WTC11 (cell line): ENCODE measurements at regions not wholly inside any gene's neighbourhood (a gene's known extent, or its start where the extent isn't known, plus 50 kb on each side); places are given as distances from the start of the nearest gene placed in this dataset.

Experiments
- CREM ChIP-seq: sonication (generic); formaldehyde crosslinking; IDR thresholded peaks from 2 replicates; pipeline ENCODE4 v1.8.1; 2022; ENCODE audit warnings: mild to moderate bottlenecking, missing genetic modification reagents, moderate library complexity
- CTCF ChIP-seq: fragments of 200-600 bp; IDR thresholded peaks from 2 replicates; pipeline ENCODE4 v1.8.0; 2022; ENCODE audit warnings: antibody characterized with exemption
- FOXJ3 ChIP-seq: sonication (generic); formaldehyde crosslinking; IDR thresholded peaks from 2 replicates; pipeline ENCODE4 v1.9.0; 2021; ENCODE audit warnings: missing genetic modification reagents, mild to moderate bottlenecking, borderline replicate concordance
- JAZF1 ChIP-seq: fragments of 250-450 bp; sonication (Bioruptor Pico); IDR thresholded peaks from 2 replicates; pipeline ENCODE4 v1.9.0; 2021; ENCODE audit warnings: moderate library complexity, mild to moderate bottlenecking, inconsistent platforms
- NR2C2 ChIP-seq: sonication (generic); formaldehyde crosslinking; IDR thresholded peaks from 2 replicates; pipeline ENCODE4 v1.8.0; 2022; ENCODE audit warnings: mild to moderate bottlenecking, missing genetic modification reagents
- OVOL2 ChIP-seq: fragments of 250-450 bp; sonication (Bioruptor Pico); IDR thresholded peaks from 2 replicates; pipeline ENCODE4 v1.9.0; 2021; ENCODE audit warnings: mild to moderate bottlenecking, borderline replicate concordance
- SMAD3 ChIP-seq: sonication (generic); formaldehyde crosslinking; IDR thresholded peaks from 2 replicates; pipeline ENCODE4 v1.8.0; 2022; ENCODE audit warnings: missing genetic modification reagents, mild to moderate bottlenecking, borderline replicate concordance
- USF2 ChIP-seq: sonication (generic); formaldehyde crosslinking; IDR thresholded peaks from 2 replicates; pipeline ENCODE4 v1.8.1; 2023; ENCODE audit warnings: mild to moderate bottlenecking, missing genetic modification reagents, moderate library complexity
- ZBTB21 ChIP-seq: sonication (generic); formaldehyde crosslinking; IDR thresholded peaks from 2 replicates; pipeline ENCODE4 v1.8.1; 2023; ENCODE audit warnings: mild to moderate bottlenecking, missing genetic modification reagents, borderline replicate concordance
- ZNF232 ChIP-seq: sonication (generic); formaldehyde crosslinking; IDR thresholded peaks from 2 replicates; pipeline ENCODE4 v1.8.0; 2022; ENCODE audit warnings: mild to moderate bottlenecking, missing genetic modification reagents
- ZNF423 ChIP-seq: fragments of 250-450 bp; sonication (Bioruptor Pico); IDR thresholded peaks from 2 replicates; pipeline ENCODE4 v2.1.2; 2022; ENCODE audit warnings: mild to moderate bottlenecking, moderate library complexity
- TF ChIP-seq, protein P1 (sequence below): sonication (generic); formaldehyde crosslinking; IDR thresholded peaks from 2 replicates; pipeline ENCODE4 v1.8.1; 2023; ENCODE audit warnings: mild to moderate bottlenecking, missing genetic modification reagents, moderate library complexity

DNA sequence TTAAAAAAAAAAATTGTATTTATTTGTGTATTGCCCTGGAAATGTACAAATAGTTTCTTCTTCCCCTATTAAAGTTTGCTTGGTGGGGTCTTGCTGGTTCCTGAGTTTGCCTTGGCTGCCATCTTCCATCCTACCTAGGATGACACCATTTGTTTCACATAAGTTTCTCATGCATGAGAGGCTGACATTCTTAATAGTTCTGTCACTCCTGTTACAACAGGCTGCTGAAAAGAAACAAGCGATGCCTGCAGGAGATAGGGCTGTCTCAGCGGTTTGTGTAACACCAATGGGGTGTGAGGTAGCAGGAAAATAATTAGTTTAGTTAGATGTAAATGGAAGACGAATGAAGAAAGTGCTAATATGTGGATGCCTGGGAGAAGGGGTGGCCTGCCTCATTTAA is 1000.9 kb upstream of the RBFOX1 start:
- TF ChIP-seq CTCF, result no peak
- TF ChIP-seq ZBTB21 (CRISPR knock-in tag), result no peak
- TF ChIP-seq ZNF423 (CRISPR knock-in tag), result no peak
- TF ChIP-seq, protein P1, sequence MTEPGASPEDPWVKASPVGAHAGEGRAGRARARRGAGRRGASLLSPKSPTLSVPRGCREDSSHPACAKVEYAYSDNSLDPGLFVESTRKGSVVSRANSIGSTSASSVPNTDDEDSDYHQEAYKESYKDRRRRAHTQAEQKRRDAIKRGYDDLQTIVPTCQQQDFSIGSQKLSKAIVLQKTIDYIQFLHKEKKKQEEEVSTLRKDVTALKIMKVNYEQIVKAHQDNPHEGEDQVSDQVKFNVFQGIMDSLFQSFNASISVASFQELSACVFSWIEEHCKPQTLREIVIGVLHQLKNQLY (CRISPR knock-in tag), result no peak
- no peak for TF ChIP-seq SMAD3 (CRISPR knock-in tag)
- no peak for TF ChIP-seq ZNF232 (CRISPR knock-in tag)
- TF ChIP-seq USF2 (CRISPR knock-in tag), result no peak
- no peak for TF ChIP-seq JAZF1 (CRISPR knock-in tag)
- no peak for TF ChIP-seq OVOL2 (CRISPR knock-in tag)
- no peak for TF ChIP-seq NR2C2 (CRISPR knock-in tag)
- TF ChIP-seq CREM (CRISPR knock-in tag), result no peak
- TF ChIP-seq FOXJ3 (CRISPR knock-in tag), result no peak
